ELR (cell line): ENCODE measurements at regions not wholly inside any gene's neighbourhood (a gene's known extent, or its start where the extent isn't known, plus 50 kb on each side); places are given as distances from the start of the nearest gene placed in this dataset.

Experiments used
- DNase-seq: peaks from one replicate; pipeline ENCODE4 v3.0.0-alpha.2; 2015; ENCODE audit warnings: low read depth

GRCh38 chr13:106796280-106797047 lies 228.5 kb upstream of the ARGLU1 start:
- DNase-seq: no peak

GRCh38 chr13:106795847-106796246 lies 227.9 kb upstream of the ARGLU1 start:
- no peak for DNase-seq

- DNase-seq: no peak
Measured at GRCh38 chr13:106794117-106794516, 226.2 kb upstream of the ARGLU1 start.

DNA sequence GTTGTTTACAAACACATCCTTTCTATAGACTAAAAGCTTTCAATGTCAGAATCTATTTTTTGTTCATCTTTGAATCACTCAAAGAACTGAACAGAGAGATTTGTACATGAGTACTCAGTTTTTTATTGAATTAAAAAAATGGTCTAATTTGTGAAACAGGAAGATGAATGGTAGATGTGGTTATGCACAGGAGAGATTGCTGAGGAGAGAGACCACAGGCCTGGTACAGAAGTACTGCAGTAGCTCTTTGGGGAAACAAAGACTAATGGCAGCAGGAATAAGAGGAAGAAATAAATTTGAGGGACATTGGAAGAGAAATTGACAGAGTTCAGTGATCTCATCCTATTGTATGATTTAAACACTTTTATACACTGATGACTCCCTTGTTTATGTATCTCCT lies 222.0 kb upstream of the ARGLU1 start:
- DNase-seq: no peak

DNA sequence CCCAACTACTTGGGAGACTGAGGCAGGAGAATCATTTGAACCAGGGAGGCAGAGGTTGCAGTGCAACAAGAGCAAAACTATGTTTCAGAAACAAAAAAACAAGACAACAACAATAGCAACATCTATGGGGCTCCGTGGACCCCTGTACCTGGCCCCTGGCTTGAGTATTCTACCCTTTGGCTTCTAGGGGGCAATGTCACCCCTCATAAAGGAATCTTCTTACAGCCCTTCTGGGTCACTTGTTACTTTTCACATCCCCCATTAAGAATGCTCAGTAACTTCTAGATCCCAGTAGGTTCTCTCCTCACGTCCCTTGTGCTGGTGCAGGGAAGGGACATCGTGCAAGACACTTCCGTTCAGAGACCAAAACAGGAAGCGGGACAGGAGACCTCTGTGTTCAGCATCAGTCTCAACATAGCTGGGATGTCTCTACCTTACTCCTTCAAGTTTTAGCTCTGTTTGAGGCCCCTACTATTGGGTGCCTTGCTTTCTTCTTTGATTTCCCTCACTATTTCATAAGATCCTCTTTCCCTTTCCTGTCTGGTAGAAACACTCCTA lies 218.1 kb upstream of the ARGLU1 start:
- DNase-seq: no peak

DNA sequence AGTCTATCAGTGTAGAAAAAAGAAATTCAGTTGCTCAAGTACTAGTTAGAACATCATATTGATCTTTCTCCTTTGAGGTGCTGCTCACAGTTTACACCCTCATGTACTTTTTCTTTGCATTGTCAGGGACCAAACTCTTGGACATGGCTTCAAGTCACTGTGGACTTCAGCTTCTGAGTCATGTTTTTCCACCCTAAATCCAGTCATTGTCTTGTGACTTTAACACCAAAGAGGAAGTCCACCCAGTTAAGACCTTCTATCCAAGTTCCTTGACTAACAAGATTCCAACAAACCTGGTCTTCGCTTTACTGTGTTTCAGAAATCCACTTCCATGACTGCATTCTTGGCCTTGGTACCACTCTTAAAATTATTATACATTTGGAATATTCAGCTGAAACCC lies 206.7 kb upstream of the ARGLU1 start:
- DNase-seq: no peak

GRCh38 chr13:106772006-106772601 lies 204.2 kb upstream of the ARGLU1 start:
- no peak for DNase-seq

DNA sequence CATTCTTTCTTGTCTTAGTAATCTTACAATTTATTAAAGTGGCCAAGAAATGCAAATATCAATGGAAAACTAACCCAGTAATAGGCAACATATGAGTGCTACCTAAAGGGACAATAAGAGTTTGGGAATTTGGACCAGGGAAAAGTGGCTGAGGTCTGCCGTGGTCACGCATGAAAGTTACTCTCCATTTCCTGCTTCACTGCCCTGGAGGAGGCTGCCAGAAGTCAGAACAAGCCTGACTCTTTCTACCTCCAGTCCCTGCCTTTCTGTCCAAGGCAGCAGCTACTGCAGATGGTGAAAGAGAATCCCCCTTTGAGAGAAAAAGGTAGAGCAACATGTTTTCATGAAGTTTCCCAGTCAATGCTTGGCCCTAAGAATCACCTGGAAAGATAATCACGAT lies 201.1 kb upstream of the ARGLU1 start:
- no peak for DNase-seq

- DNase-seq: no peak
Measured at GRCh38 chr13:106762708-106763107, 194.8 kb upstream of the ARGLU1 start.

GRCh38 chr13:106756446-106756845 lies 188.5 kb upstream of the ARGLU1 start:
- no peak for DNase-seq

- no peak for DNase-seq
Measured at GRCh38 chr13:106755542-106755941, 187.6 kb upstream of the ARGLU1 start.

GRCh38 chr13:106753251-106753650 lies 185.3 kb upstream of the ARGLU1 start:
- no peak for DNase-seq

DNA sequence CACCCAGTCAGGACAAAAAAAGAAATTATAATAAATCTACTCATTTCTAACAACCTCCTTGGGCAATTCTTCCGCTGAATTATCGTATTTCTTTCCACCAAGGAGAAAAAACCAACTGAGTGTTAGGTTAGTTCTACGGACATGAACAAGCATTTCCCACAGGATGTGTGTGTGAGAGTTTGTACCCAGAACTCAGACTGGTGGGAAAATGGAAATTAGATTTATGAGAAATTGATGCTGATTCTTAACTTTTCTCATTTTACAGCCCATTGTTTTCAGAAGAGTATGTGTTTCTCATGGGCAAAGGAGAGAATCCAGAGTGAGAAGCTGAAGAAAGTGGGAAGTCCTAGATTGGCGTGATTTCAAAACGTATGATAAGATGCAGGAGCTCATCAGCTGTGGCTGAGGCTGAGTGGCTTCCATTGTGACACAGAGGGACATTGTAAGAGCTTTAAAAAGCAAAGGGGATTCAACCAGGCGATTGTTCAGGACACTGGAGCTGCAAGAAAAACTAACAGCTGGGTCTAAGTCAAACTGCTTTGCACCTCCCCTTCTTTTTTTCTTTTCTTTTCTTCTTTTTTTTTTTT lies 184.7 kb upstream of the ARGLU1 start:
- no peak for DNase-seq

- no peak for DNase-seq
Measured at GRCh38 chr13:106748785-106749184, 180.8 kb upstream of the ARGLU1 start.

- no peak for DNase-seq
Measured at GRCh38 chr13:106744516-106744915, 176.6 kb upstream of the ARGLU1 start.

DNA sequence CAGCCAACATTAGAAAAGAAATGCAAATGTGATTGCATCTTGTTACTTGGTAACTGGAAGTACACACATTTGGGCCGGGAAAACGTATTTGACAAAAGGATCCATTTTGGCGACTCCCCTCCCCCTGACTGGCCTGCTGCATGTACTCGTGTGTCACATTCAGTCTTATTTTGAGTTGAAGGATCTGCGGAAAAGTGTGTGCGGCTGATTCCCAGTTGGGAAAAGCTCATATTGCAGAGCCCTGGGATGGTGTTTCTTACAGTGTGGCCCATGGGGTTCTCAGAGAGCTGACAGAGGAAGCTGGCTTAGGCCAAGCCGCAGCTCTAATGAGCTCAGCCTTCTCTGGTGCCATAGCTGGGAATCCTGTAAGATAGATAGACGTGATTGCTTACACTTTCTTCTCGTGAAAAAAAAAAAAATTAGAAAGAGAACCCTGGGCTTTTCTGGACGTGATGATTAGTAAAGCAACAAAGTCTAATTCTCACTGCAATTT lies 170.3 kb upstream of the ARGLU1 start:
- no peak for DNase-seq

- no peak for DNase-seq
Measured at GRCh38 chr13:106736941-106737340, 169.0 kb upstream of the ARGLU1 start.

DNA sequence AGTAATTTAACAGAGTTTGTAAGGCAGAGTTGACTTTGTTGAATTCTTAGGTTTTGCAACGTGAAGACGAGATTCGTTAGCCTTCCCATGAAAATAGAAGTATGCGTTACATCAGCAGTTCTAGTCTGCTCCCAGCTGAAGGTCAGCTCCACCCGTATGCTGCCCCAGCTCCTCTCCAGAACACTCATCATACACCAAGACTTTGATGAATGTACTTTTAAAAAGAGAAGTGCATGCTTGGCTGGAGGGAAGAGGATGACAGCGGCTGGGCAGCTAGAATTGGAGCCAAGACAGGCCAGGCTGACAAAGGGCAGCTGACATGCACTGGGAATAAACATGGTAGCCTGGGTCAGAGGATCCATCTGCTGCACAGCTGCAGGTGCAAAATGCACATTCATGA lies 166.3 kb upstream of the ARGLU1 start:
- DNase-seq: no peak

DNA sequence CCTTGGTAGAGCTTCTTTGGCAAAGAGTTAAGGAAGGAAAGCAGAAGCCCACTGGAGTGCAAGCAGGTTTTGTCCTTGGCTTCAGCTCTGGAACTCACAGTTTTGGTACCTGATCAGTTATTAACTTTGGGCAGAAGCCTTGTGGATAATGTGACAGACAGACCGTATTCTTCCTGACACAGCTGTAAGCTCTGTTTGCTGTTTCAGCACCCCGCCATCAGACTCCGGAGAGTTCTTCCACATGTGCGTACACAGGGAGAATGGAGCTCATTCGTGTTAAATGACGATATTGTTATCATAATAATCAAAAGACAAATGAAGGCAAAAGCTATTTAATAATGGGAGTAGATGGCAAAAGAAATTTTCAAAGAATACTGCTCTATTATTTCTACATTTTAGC lies 155.1 kb upstream of the ARGLU1 start:
- DNase-seq: no peak

DNA sequence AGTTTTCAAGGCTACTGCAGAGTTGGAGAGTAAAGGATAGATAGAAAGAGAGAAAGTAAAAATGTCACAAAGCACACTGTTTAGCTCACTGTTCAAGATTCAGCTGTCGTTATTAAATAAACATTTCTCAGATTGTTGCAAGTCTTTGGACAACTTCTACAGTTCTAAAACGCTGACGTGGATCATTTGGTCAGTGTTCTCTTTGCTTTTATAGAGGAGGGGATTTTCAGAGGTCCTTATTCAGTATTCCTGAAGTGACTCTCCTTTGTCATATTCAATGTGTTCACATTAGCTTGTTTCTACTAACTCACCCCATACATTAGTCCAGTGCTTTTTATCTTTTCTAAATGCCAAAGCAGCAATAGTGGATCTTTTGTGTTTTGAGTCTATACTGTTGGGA lies 154.7 kb upstream of the ARGLU1 start:
- DNase-seq: no peak

DNA sequence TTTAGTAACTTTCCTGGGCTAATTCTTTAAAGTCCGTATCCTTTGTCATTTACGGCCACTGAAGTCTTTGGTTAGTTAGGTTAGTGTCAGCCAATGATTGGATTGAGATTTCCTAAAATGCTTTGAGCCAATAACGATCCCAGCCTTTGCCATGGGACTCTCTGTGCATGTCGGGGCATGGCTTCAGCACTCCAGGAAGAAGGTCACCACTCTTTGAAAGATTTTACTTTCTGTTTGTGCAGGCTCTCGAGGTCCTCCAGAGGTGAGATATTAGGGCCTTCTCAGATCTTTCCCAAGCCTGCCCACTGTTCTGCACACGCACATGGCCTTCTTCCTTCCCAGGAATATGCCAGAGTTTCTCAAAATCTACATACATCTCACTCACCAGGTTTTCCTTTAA lies 153.7 kb upstream of the ARGLU1 start:
- DNase-seq: no peak

GRCh38 chr13:106714271-106714982 lies 146.5 kb upstream of the ARGLU1 start:
- DNase-seq: no peak
